IMR-90 (cell line): ENCODE measurements at regions not wholly inside any gene's neighbourhood (a gene's known extent, or its start where the extent isn't known, plus 50 kb on each side); places are given as distances from the start of the nearest gene placed in this dataset.
"Not testable (repeated sequence)": the region's sequence is repeated elsewhere in the genome, so short reads cannot be mapped to it uniquely, and the experiment has no call there.

Experiments
- ATAC-seq: fragments of 200-7000 bp; cut with Tn5 transposase; 2 replicates; pipeline ENCODE4 v1.9.1; 2020; ENCODE audit warnings: low read depth, mild to moderate bottlenecking, moderate library complexity
- BruUV-seq: library from RNA; stranded (reverse); fragments of 400-500 nt; replicated peaks from 2 replicates; lab custom pipeline; 2021; lab: Mats Ljungman, UMichigan
- CTCF ChIA-PET: fragments of 300-600 bp; formaldehyde crosslinking; extraction: SDS; loops from one replicate; lab custom pipeline; 2021; ENCODE audit warnings: antibody characterized with exemption; lab: Yijun Ruan, JAX
- POLR2A ChIA-PET: fragments of 300-600 bp; sonication (Branson Sonifier 250); formaldehyde crosslinking; loops from one replicate; lab custom pipeline; 2022; ENCODE audit warnings: antibody characterized with exemption; ENCODE audit not compliant: unreplicated experiment; lab: Charles Lee
- DNase-seq: peaks from one replicate; pipeline ENCODE4 v3.0.0; 2013
- H2AFZ ChIP-seq: replicated peaks from 2 replicates; pipeline ENCODE3; 2013; ENCODE audit warnings: low read length, mild to moderate bottlenecking; ENCODE audit not compliant: poor library complexity
- H2AK5ac ChIP-seq: 2 replicates; pipeline ENCODE4 v1.6.1; 2013; ENCODE audit warnings: low read depth, low read length, inconsistent platforms
- H2AK9ac ChIP-seq: replicated peaks from 2 replicates; pipeline ENCODE3; 2013; ENCODE audit warnings: mild to moderate bottlenecking, low read depth, low read length, moderate library complexity; ENCODE audit not compliant: poor library complexity
- H2BK120ac ChIP-seq: 2 replicates; pipeline ENCODE4 v1.6.1; 2013; ENCODE audit warnings: low read depth, low read length, inconsistent platforms
- H2BK15ac ChIP-seq: 3 replicates; pipeline ENCODE4 v1.6.1; 2013; ENCODE audit warnings: low read depth, low read length, inconsistent platforms
- H2BK20ac ChIP-seq: 2 replicates; pipeline ENCODE4 v1.6.1; 2013; ENCODE audit warnings: low read depth, mild to moderate bottlenecking, inconsistent platforms, low read length, moderate library complexity
- H2BK5ac ChIP-seq: 2 replicates; pipeline ENCODE4 v1.6.1; 2013; ENCODE audit warnings: mild to moderate bottlenecking, low read depth, low read length, inconsistent platforms; ENCODE audit not compliant: poor library complexity, severe bottlenecking
- H3K14ac ChIP-seq: replicated peaks from 2 replicates; pipeline ENCODE4 v1.6.1; 2013; ENCODE audit warnings: low read depth, low read length, inconsistent platforms
- H3K18ac ChIP-seq: 2 replicates; pipeline ENCODE4 v1.6.1; 2013; ENCODE audit warnings: low read depth, low read length, control low read depth
- H3K23ac ChIP-seq: 2 replicates; pipeline ENCODE4 v1.6.1; 2013; ENCODE audit warnings: low read depth, low read length, inconsistent platforms
- H3K27ac ChIP-seq: 2 replicates; pipeline ENCODE4 v1.5.1; 2013; ENCODE audit warnings: mild to moderate bottlenecking, control low read depth, low read length; ENCODE audit not compliant: insufficient read depth
- H3K27me3 ChIP-seq: 2 replicates; pipeline ENCODE4 v1.6.1; 2013; ENCODE audit warnings: low read length; ENCODE audit not compliant: control insufficient read depth, insufficient read depth
- H3K36me3 ChIP-seq: 2 replicates; pipeline ENCODE4 v1.6.1; 2013; ENCODE audit warnings: low read length, mixed read lengths; ENCODE audit not compliant: control insufficient read depth, insufficient read depth
- H3K4ac ChIP-seq: 2 replicates; pipeline ENCODE4 v1.6.1; 2013; ENCODE audit warnings: low read depth, low read length, inconsistent platforms
- H3K4me1 ChIP-seq: 2 replicates; pipeline ENCODE4 v1.6.1; 2013; ENCODE audit warnings: low read length, mixed read lengths; ENCODE audit not compliant: control insufficient read depth, insufficient read depth
- H3K4me2 ChIP-seq: 2 replicates; pipeline ENCODE4 v1.6.1; 2013; ENCODE audit warnings: low read depth, mild to moderate bottlenecking, control low read depth, low read length, moderate library complexity
- H3K4me3 ChIP-seq: 2 replicates; pipeline ENCODE4 v1.5.1; 2013; ENCODE audit warnings: low read depth, mild to moderate bottlenecking, control low read depth, low read length, moderate library complexity; ENCODE audit not compliant: insufficient read depth
- H3K56ac ChIP-seq: 2 replicates; pipeline ENCODE4 v1.6.1; 2013; ENCODE audit warnings: low read length, inconsistent platforms; ENCODE audit not compliant: insufficient read depth; ENCODE audit errors: extremely low read depth
- H3K79me1 ChIP-seq, 2 experiments: 2 replicates each; pipeline ENCODE4 v1.6.1; 2013; ENCODE audit warnings: low read length in 2 of 2, inconsistent platforms in 1 of 2, low read depth in 1 of 2
- H3K9ac ChIP-seq: 2 replicates; pipeline ENCODE4 v1.6.1; 2013; ENCODE audit warnings: low read depth, low read length, control low read depth
- H3K9me1 ChIP-seq: 2 replicates; pipeline ENCODE4 v1.6.1; 2013; ENCODE audit warnings: low read length, inconsistent platforms; ENCODE audit not compliant: insufficient read depth
- H3K9me3 ChIP-seq: 2 replicates; pipeline ENCODE4 v1.6.1; 2013; ENCODE audit warnings: low read length; ENCODE audit not compliant: control insufficient read depth, insufficient read depth
- H4K20me1 ChIP-seq: 2 replicates; pipeline ENCODE4 v1.6.1; 2013; ENCODE audit warnings: low read length, inconsistent platforms; ENCODE audit not compliant: insufficient read depth
- H4K5ac ChIP-seq: 2 replicates; pipeline ENCODE4 v1.6.1; 2013; ENCODE audit warnings: mild to moderate bottlenecking, low read depth, low read length, control low read depth
- H4K8ac ChIP-seq, 2 experiments: 2 replicates each; pipeline ENCODE4 v1.6.1; 2013; ENCODE audit warnings: low read depth in 2 of 2, low read length in 2 of 2, control low read depth in 1 of 2, inconsistent platforms in 1 of 2
- H4K91ac ChIP-seq: 2 replicates; pipeline ENCODE4 v1.6.1; 2013; ENCODE audit warnings: low read depth, low read length, inconsistent platforms; ENCODE audit not compliant: insufficient read depth
- MAZ ChIP-seq: IDR thresholded peaks from 2 replicates; pipeline ENCODE4 v1.6.1; 2012; ENCODE audit warnings: low read depth, mild to moderate bottlenecking, low read length, improper control_type of control experiment, moderate library complexity, borderline replicate concordance
- WGBS, 2 experiments: methylation state at CpG; one replicate each; pipeline versions ENCODE4 v1.1.5 to v1.1.7; 2013; ENCODE audit warnings: missing lambda C conversion rate in 2 of 2; ENCODE audit not compliant: insufficient read length in 1 of 2; ENCODE audit errors: extremely low coverage in 2 of 2; 5-methylcytosine and 5-hydroxymethylcytosine counted together
- dilution Hi-C: fragments of 300-500 bp; cut with HindIII; formaldehyde crosslinking; loops from one replicate; pipeline ENCODE4 v1.14.3; 2018; ENCODE audit warnings: low sequenced_read_pairs; ENCODE audit not compliant: unreplicated experiment
- in situ Hi-C: fragments of 300-500 bp; cut with MboI; formaldehyde crosslinking; loops from 3 replicates; pipeline ENCODE4 v1.14.3; 2019; ENCODE audit warnings: low sequenced_read_pairs, inconsistent platforms, mixed read lengths
- intact Hi-C: fragments of 100-400 bp; cut with micrococcal nuclease; formaldehyde crosslinking; loops from 2 replicates; pipeline ENCODE4 v1.10.0; 2022

GRCh38 chr7:39833180-39833799, 116.8 kb upstream of the CDK13 start:
- CTCF ChIA-PET: interaction anchor here (0.6 kb wide), 1 partner anchor 8 kb away, joined by 4 read pairs; no protein-coding TSS in a partner anchor
- H3K9me1 ChIP-seq, in situ Hi-C loops, intact Hi-C loops, H3K14ac ChIP-seq, H4K91ac ChIP-seq, H3K18ac ChIP-seq, H4K8ac ChIP-seq, H3K9ac ChIP-seq, H3K9me3 ChIP-seq, H4K5ac ChIP-seq, H3K27ac ChIP-seq, H3K56ac ChIP-seq, H3K23ac ChIP-seq, H4K20me1 ChIP-seq, H3K4ac ChIP-seq, H3K79me1 ChIP-seq, H2AK9ac ChIP-seq, H3K4me1 ChIP-seq, H3K36me3 ChIP-seq, H2BK20ac ChIP-seq, H2BK5ac ChIP-seq, H2BK120ac ChIP-seq, H2AK5ac ChIP-seq, BruUV-seq, H2BK15ac ChIP-seq, dilution Hi-C loops, POLR2A ChIA-PET: not testable (repeated sequence)
- H3K4me2 ChIP-seq: peak overlapping the region; percentile 97
- peak overlapping the region; percentile 79 for H2AFZ ChIP-seq
- peak; percentile 95 for ATAC-seq
- peak overlapping the region; percentile 45 for H3K4me3 ChIP-seq
- peak; percentile 68; the same call in 1 of the 2 replicates for TF ChIP-seq MAZ
- WGBS, 2 experiments: 0% methylated on average over 21 of the region's 71 CpGs; no CpG with 5 or more reads in 1 of the 2 experiments
- peaks cover 36% of the 10 kb centered on the region for H3K27me3 ChIP-seq
- peak; percentile 8 for DNase-seq

GRCh38 chr7:39833865-39834634, 116.0 kb upstream of the CDK13 start:
- intact Hi-C loops: not testable (repeated sequence)

More at GRCh38 chr7:39833865-39834634, 116.0 kb upstream of the CDK13 start:
- H3K9me1 ChIP-seq, H4K91ac ChIP-seq, H3K36me3 ChIP-seq, POLR2A ChIA-PET, H3K9ac ChIP-seq, H4K20me1 ChIP-seq, H2BK20ac ChIP-seq, H3K79me1 ChIP-seq, ATAC-seq, H3K14ac ChIP-seq, in situ Hi-C loops, H3K4ac ChIP-seq, H4K5ac ChIP-seq, H2AFZ ChIP-seq, H2BK15ac ChIP-seq, DNase-seq, BruUV-seq, H2AK5ac ChIP-seq, H4K8ac ChIP-seq, CTCF ChIA-PET, dilution Hi-C loops, H3K23ac ChIP-seq, H3K4me2 ChIP-seq, H3K27ac ChIP-seq, H2BK5ac ChIP-seq, H2BK120ac ChIP-seq, H3K56ac ChIP-seq, H3K18ac ChIP-seq, H3K4me3 ChIP-seq, H3K4me1 ChIP-seq, H3K9me3 ChIP-seq, H2AK9ac ChIP-seq: not testable (repeated sequence)
- peaks cover 35% of the 10 kb centered on the region for H3K27me3 ChIP-seq
- WGBS, 2 experiments: 27% methylated on average over 14 of the region's 36 CpGs; no CpG with 5 or more reads in 1 of the 2 experiments
